Mammary epithelial cell (primary cell): ENCODE measurements at regions not wholly inside any gene's neighbourhood (a gene's known extent, or its start where the extent isn't known, plus 50 kb on each side); places are given as distances from the start of the nearest gene placed in this dataset.

Source experiments
- EZH2 ChIP-seq: IDR thresholded peaks from 2 replicates; pipeline ENCODE4 v1.6.1; 2012; ENCODE audit warnings: low read length, inconsistent platforms, borderline replicate concordance
- TF ChIP-seq, protein P1 (sequence below), 2 donors: IDR thresholded peaks in 1 of 2; conservative IDR thresholded peaks in 1 of 2; 2 replicates each; pipeline ENCODE4 v1.5.1; 2011 to 2012; ENCODE audit warnings: inconsistent platforms in 2 of 2, low read length in 2 of 2, mild to moderate bottlenecking in 2 of 2, control low read depth in 1 of 2, low read depth in 1 of 2; ENCODE audit not compliant: insufficient read depth in 1 of 2; ENCODE audit errors: extremely low read depth in 1 of 2

DNA sequence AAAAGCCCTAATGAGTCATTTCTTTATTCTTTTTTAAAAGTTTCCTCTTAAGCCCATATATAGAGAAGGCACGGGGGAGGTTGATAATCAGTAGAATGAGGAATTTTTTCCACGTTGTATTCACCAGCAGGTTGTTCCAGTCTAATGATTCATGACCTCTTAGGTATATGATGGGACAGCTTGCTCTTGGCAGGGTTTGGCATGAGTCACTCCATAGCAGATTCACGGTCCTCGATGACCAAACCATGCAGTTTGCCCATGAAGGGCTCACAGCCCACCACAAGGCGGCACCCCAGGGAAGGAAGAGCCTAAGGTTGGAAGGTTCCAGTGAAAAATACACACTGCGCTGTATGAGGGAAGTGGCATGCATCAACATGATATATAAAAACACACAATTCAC, 623.8 kb upstream of the DIPK2B start:
- TF ChIP-seq, protein P1, sequence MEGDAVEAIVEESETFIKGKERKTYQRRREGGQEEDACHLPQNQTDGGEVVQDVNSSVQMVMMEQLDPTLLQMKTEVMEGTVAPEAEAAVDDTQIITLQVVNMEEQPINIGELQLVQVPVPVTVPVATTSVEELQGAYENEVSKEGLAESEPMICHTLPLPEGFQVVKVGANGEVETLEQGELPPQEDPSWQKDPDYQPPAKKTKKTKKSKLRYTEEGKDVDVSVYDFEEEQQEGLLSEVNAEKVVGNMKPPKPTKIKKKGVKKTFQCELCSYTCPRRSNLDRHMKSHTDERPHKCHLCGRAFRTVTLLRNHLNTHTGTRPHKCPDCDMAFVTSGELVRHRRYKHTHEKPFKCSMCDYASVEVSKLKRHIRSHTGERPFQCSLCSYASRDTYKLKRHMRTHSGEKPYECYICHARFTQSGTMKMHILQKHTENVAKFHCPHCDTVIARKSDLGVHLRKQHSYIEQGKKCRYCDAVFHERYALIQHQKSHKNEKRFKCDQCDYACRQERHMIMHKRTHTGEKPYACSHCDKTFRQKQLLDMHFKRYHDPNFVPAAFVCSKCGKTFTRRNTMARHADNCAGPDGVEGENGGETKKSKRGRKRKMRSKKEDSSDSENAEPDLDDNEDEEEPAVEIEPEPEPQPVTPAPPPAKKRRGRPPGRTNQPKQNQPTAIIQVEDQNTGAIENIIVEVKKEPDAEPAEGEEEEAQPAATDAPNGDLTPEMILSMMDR (conservative IDR thresholded peaks at IDR 0.05 in 1 of 2, IDR thresholded peaks at IDR 0.05 in 1 of 2; ENCODE audit: extremely low read depth in 1 of 2, insufficient read depth in 1 of 2, low read depth in 1 of 2, low read length in 2 of 2) = peak; percentile 96 to 98
- TF ChIP-seq EZH2 = no peak
